Nephron progenitor cell (in vitro differentiated cells): ENCODE measurements at regions not wholly inside any gene's neighbourhood (a gene's known extent, or its start where the extent isn't known, plus 50 kb on each side); places are given as distances from the start of the nearest gene placed in this dataset.

Experiments used
- DNase-seq: peaks from one replicate; pipeline ENCODE4 v3.0.0; 2021
- H3K27ac Mint-ChIP-seq: 2 replicates; pipeline ENCODE4 v1.8.0; 2021; ENCODE audit warnings: mild to moderate bottlenecking, moderate library complexity, mixed read lengths
- H3K27me3 Mint-ChIP-seq: 2 replicates; pipeline ENCODE4 v1.8.0; 2021; ENCODE audit warnings: mild to moderate bottlenecking, low read depth, mixed read lengths; ENCODE audit not compliant: poor library complexity
- H3K36me3 Mint-ChIP-seq: 2 replicates; pipeline ENCODE4 v1.8.0; 2021; ENCODE audit warnings: low read depth, mixed read lengths
- H3K4me1 Mint-ChIP-seq: 2 replicates; pipeline ENCODE4 v1.8.0; 2021; ENCODE audit warnings: mixed read lengths
- H3K4me3 Mint-ChIP-seq: 2 replicates; pipeline ENCODE4 v1.8.0; 2021; ENCODE audit warnings: mild to moderate bottlenecking, moderate library complexity, mixed read lengths
- H3K9me3 Mint-ChIP-seq: 2 replicates; pipeline ENCODE4 v1.8.0; 2021; ENCODE audit warnings: mild to moderate bottlenecking, moderate library complexity, mixed read lengths
- TF ChIP-seq, protein P1 (sequence below): fragments of 200-600 bp; sonication (generic); IDR thresholded peaks from 2 replicates; pipeline ENCODE4 v1.5.0; 2021; ENCODE audit warnings: antibody characterized with exemption

DNA sequence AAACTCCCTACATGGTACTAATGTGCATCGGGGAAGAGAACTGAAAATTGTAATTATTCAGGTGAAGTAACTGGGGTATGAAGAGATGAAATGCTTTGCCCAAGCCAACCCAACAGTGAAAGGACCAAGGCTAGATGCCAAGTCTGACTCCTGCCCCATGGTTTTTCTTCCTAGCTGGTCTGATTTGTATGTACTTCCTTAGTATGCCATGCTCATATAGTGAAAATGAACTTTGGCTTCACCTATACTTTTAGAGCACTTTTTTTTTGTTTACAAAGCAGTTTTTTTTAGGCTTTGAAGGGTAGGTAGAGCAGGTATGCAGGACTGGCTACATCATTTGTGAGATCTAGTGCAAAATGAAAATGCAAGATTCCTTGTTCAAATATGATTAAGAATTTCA is 359.4 kb upstream of the RIOK2 start:
- no peak for DNase-seq
- peaks cover 17% of the 10 kb centered on the region for H3K9me3 Mint-ChIP-seq
- no peak overlapping the region for H3K4me3 Mint-ChIP-seq
- H3K4me1 Mint-ChIP-seq = peaks cover 31% of the 10 kb centered on the region
- no peak overlapping the region for H3K27ac Mint-ChIP-seq
- no peaks in the 10 kb centered on the region for H3K27me3 Mint-ChIP-seq
- TF ChIP-seq, protein P1, sequence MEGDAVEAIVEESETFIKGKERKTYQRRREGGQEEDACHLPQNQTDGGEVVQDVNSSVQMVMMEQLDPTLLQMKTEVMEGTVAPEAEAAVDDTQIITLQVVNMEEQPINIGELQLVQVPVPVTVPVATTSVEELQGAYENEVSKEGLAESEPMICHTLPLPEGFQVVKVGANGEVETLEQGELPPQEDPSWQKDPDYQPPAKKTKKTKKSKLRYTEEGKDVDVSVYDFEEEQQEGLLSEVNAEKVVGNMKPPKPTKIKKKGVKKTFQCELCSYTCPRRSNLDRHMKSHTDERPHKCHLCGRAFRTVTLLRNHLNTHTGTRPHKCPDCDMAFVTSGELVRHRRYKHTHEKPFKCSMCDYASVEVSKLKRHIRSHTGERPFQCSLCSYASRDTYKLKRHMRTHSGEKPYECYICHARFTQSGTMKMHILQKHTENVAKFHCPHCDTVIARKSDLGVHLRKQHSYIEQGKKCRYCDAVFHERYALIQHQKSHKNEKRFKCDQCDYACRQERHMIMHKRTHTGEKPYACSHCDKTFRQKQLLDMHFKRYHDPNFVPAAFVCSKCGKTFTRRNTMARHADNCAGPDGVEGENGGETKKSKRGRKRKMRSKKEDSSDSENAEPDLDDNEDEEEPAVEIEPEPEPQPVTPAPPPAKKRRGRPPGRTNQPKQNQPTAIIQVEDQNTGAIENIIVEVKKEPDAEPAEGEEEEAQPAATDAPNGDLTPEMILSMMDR = no peak
- H3K36me3 Mint-ChIP-seq = peaks cover 7% of the 10 kb centered on the region

DNA sequence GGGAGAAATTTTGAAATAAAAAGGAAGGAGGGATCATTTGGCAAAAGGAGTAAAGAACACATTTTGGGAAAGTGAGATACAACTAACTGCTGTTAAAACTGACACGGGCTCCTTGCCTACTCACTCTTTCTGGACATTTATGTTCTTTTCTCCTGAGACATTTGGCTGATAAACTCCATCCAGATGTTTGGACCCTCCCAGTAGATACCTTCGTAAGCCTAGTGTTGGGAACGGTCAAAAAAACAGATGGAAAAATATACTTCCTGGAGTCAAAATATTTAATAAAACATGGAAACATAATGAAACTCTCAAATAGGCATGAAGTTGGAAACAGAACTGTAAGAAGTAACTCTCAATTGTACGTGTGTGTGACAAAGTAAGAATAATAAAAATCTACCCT is 360.1 kb upstream of the RIOK2 start:
- TF ChIP-seq, protein P1 = no peak
- DNase-seq = no peak
- peaks cover 29% of the 10 kb centered on the region for H3K4me1 Mint-ChIP-seq
- H3K9me3 Mint-ChIP-seq = peaks cover 17% of the 10 kb centered on the region
- no peaks in the 10 kb centered on the region for H3K27me3 Mint-ChIP-seq
- H3K27ac Mint-ChIP-seq = no peak overlapping the region
- H3K36me3 Mint-ChIP-seq = peaks cover 7% of the 10 kb centered on the region
- H3K4me3 Mint-ChIP-seq = no peak overlapping the region

DNA sequence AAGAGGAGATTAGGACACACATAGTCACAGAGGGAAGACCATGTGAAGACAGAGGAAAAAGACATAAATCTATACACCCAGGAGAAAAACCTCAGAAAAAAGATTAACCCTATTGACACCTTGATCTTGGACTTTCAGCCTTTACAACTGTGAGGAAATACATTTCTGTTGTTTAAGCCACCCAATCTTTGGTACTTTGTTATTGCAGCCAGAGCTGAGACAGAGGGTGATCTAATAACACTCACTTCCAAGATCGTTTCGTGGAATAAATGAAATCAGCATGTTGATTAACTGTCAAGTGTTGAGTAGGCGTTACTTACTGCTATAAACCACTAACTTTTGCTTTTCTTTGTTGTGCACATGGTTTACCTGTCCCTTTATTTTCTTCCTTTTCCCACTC is 361.2 kb upstream of the RIOK2 start:
- no peak overlapping the region for H3K4me3 Mint-ChIP-seq
- peaks cover 26% of the 10 kb centered on the region for H3K4me1 Mint-ChIP-seq
- H3K27me3 Mint-ChIP-seq = no peaks in the 10 kb centered on the region
- H3K36me3 Mint-ChIP-seq = peaks cover 7% of the 10 kb centered on the region
- no peak for DNase-seq
- H3K27ac Mint-ChIP-seq = no peak overlapping the region
- TF ChIP-seq, protein P1 = no peak
- H3K9me3 Mint-ChIP-seq = peaks cover 17% of the 10 kb centered on the region

DNA sequence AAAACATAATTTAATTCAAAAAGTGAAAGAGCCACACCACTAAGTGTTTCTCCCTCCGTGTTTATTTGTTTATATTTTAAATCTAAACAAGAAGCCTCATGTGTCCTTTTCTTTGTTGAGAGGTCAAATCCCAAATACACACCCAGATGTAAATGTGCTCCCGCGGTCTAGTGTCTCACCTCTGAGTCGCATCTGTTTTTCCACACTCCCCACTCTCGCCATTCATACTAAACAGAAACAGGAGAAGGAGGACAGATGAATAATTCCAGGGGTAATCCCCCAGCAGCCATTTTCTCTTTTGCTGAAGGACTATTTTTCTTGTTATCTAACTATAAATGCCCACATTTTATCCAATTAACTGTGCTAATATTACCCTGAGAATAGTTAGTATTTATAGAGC is 361.6 kb upstream of the RIOK2 start:
- no peaks in the 10 kb centered on the region for H3K27me3 Mint-ChIP-seq

DNA sequence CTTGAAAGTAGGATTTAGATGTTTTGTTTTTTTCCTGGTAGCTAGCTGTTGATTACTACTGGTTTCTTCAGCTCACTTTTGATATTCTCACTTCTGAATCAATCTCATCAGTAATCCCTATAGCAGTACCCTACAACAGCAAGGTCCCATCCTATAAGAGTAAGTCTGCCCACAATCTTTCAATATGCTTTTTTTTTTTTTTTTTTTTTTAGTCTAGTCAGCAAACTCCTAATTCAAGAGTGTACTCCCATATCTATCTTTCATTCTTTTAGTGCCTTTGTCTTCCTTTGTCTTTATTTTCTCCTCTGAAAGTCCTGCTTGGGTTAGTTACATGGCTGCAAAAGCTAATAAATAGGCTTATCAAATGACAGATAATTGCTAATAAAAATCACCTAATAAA is 362.4 kb upstream of the RIOK2 start:
- Mint-ChIP-seq H3K4me3 (no peak overlapping the region), H3K27me3 (no peaks in the 10 kb centered on the region), H3K4me1 (peaks cover 26% of the 10 kb centered on the region), H3K9me3 (peaks cover 8% of the 10 kb centered on the region), H3K36me3 (no peaks in the 10 kb centered on the region), H3K27ac (no peak overlapping the region)
- TF ChIP-seq, protein P1 = no peak
- DNase-seq = no peak

More for the DNA sequence above, 361.6 kb upstream of the RIOK2 start:
- peaks cover 2% of the 10 kb centered on the region for H3K36me3 Mint-ChIP-seq
- H3K4me1 Mint-ChIP-seq = peaks cover 26% of the 10 kb centered on the region
- no peak for DNase-seq
- H3K27ac Mint-ChIP-seq = no peak overlapping the region
- peaks cover 12% of the 10 kb centered on the region for H3K9me3 Mint-ChIP-seq
- no peak overlapping the region for H3K4me3 Mint-ChIP-seq
- TF ChIP-seq, protein P1 = no peak

DNA sequence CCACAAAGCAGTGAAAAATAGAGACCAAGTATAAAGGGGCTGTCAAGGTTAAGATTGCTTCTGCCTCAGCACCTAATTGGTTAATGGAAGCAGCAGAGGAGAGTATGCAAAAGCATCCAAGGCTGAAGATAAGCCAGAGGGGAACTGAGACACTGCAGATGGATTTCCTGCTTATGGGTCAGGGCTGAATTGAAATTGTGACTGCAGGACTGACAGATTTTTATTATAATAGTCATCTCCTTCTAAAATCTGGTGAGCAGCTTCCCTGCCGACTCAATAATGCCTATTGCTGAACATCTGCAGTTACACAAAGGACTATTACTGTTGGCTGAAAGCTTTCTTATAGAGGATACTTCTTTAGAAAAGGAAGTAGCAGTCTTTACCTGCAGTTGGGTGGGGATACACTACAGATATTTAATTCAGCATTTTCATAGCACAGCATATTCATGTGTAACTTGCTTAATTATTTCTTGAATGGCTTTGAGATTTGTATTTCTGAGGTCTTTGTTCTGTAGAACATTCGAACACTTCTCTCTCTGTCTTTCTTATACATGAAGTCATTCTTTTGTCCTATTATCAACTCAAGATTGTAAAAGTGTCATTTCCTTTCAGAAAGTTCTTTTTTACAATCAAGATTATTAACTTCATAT is 363.0 kb upstream of the RIOK2 start:
- no peak overlapping the region for H3K4me3 Mint-ChIP-seq
- peaks cover 26% of the 10 kb centered on the region for H3K4me1 Mint-ChIP-seq

More for the DNA sequence above, 363.0 kb upstream of the RIOK2 start:
- no peak for DNase-seq
- Mint-ChIP-seq H3K36me3 (no peaks in the 10 kb centered on the region), H3K27me3 (no peaks in the 10 kb centered on the region), H3K9me3 (peaks cover 5% of the 10 kb centered on the region), H3K27ac (no peak overlapping the region)
- TF ChIP-seq, protein P1 = no peak
